ENCODE measurements at regions not wholly inside any gene's neighbourhood (a gene's known extent, or its start where the extent isn't known, plus 50 kb on each side); places are given as distances from the start of the nearest gene placed in this dataset.
A peak's percentile ranks its signal among the peaks of the same experiment; 100 is the strongest.

- peak; percentile 2 for DNase-seq (ENCODE audit: low spot score)
These were observed 88.1 kb upstream of the RET start for GRCh38 chr10:42988517-42989395.

GRCh38 chr10:42989481-42989921 is 87.4 kb upstream of the RET start:
- no peak for DNase-seq (ENCODE audit: low spot score)
- Mint-ChIP-seq H3K4me1 (ENCODE audit: unreplicated experiment) (no peaks in the 10 kb centered on the region), H3K36me3 (ENCODE audit: low read depth, unreplicated experiment) (peaks cover 3% of the 10 kb centered on the region), H3K9me3 (ENCODE audit: unreplicated experiment) (no peaks in the 10 kb centered on the region), H3K27me3 (ENCODE audit: unreplicated experiment) (peaks cover 12% of the 10 kb centered on the region), H3K27ac (ENCODE audit: unreplicated experiment) (no peak overlapping the region), H3K4me3 (ENCODE audit: unreplicated experiment) (no peak overlapping the region)
- TF ChIP-seq CTCF (IDR thresholded peaks at IDR 0.05; ENCODE audit: unreplicated experiment) = no peak

More at GRCh38 chr10:42988517-42989395, 88.1 kb upstream of the RET start:
- H3K9me3 Mint-ChIP-seq (ENCODE audit: unreplicated experiment) = no peaks in the 10 kb centered on the region
- peaks cover 18% of the 10 kb centered on the region for H3K27me3 Mint-ChIP-seq (ENCODE audit: unreplicated experiment)
- no peaks in the 10 kb centered on the region for H3K4me1 Mint-ChIP-seq (ENCODE audit: unreplicated experiment)
- no peak for TF ChIP-seq CTCF (IDR thresholded peaks at IDR 0.05; ENCODE audit: unreplicated experiment)
- H3K27ac Mint-ChIP-seq (ENCODE audit: unreplicated experiment) = no peak overlapping the region
- H3K36me3 Mint-ChIP-seq (ENCODE audit: low read depth, unreplicated experiment) = peaks cover 3% of the 10 kb centered on the region
- H3K4me3 Mint-ChIP-seq (ENCODE audit: unreplicated experiment) = no peak overlapping the region

- TF ChIP-seq CTCF (IDR thresholded peaks at IDR 0.05; ENCODE audit: unreplicated experiment) = no peak
- Mint-ChIP-seq H3K36me3 (ENCODE audit: low read depth, unreplicated experiment) (peaks cover 3% of the 10 kb centered on the region), H3K4me1 (ENCODE audit: unreplicated experiment) (no peaks in the 10 kb centered on the region), H3K27ac (ENCODE audit: unreplicated experiment) (no peak overlapping the region), H3K4me3 (ENCODE audit: unreplicated experiment) (no peak overlapping the region), H3K9me3 (ENCODE audit: unreplicated experiment) (no peaks in the 10 kb centered on the region), H3K27me3 (ENCODE audit: unreplicated experiment) (peaks cover 12% of the 10 kb centered on the region)
- peak; percentile 2 for DNase-seq (ENCODE audit: low spot score)
These were observed 86.7 kb upstream of the RET start for GRCh38 chr10:42990016-42990720.

- DNase-seq (ENCODE audit: low spot score) = no peak
These were observed 86.0 kb upstream of the RET start for GRCh38 chr10:42990721-42991441.

More at GRCh38 chr10:42990721-42991441, 86.0 kb upstream of the RET start:
- Mint-ChIP-seq H3K36me3 (ENCODE audit: low read depth, unreplicated experiment) (peaks cover 3% of the 10 kb centered on the region), H3K9me3 (ENCODE audit: unreplicated experiment) (no peaks in the 10 kb centered on the region), H3K4me1 (ENCODE audit: unreplicated experiment) (no peaks in the 10 kb centered on the region), H3K27ac (ENCODE audit: unreplicated experiment) (no peak overlapping the region), H3K27me3 (ENCODE audit: unreplicated experiment) (peaks cover 12% of the 10 kb centered on the region), H3K4me3 (ENCODE audit: unreplicated experiment) (no peak overlapping the region)
- TF ChIP-seq CTCF (IDR thresholded peaks at IDR 0.05; ENCODE audit: unreplicated experiment) = no peak
